ENCODE measurements at regions not wholly inside any gene's neighbourhood (a gene's known extent, or its start where the extent isn't known, plus 50 kb on each side); places are given as distances from the start of the nearest gene placed in this dataset.

DNA sequence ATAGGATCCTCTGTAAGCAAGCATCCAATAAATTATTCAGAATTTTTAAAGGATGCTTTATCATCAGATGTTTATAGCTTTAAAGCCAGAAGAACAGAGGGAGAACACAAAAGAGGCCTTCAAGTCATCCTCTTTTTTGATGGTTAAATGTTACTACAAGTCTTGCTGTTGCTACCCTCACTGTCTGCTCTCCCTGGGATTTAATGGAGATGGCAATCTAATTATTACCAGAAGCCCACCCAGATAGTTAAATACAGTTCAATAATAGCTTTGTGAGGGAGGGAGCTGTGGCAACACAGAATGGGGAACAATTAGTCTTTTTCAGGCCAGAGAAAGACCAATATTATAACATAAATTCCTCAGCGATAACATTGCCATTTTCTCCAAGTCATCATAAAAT is 87.0 kb upstream of the ACTBL2 start:
- H3K27ac ChIP-seq, result no peak overlapping the region
- ATAC-seq (ENCODE audit: insufficient number of reproducible peaks, low FRiP score, low read depth), result no peak
- H3K4me1 ChIP-seq (ENCODE audit: control insufficient read depth in 1 of 2, low read depth in 2 of 2), result no peaks in the 10 kb centered on the region
- TF ChIP-seq, protein P1, sequence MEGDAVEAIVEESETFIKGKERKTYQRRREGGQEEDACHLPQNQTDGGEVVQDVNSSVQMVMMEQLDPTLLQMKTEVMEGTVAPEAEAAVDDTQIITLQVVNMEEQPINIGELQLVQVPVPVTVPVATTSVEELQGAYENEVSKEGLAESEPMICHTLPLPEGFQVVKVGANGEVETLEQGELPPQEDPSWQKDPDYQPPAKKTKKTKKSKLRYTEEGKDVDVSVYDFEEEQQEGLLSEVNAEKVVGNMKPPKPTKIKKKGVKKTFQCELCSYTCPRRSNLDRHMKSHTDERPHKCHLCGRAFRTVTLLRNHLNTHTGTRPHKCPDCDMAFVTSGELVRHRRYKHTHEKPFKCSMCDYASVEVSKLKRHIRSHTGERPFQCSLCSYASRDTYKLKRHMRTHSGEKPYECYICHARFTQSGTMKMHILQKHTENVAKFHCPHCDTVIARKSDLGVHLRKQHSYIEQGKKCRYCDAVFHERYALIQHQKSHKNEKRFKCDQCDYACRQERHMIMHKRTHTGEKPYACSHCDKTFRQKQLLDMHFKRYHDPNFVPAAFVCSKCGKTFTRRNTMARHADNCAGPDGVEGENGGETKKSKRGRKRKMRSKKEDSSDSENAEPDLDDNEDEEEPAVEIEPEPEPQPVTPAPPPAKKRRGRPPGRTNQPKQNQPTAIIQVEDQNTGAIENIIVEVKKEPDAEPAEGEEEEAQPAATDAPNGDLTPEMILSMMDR (IDR thresholded peaks at IDR 0.05), result no peak
- no peak overlapping the region for H3K4me3 ChIP-seq
- DNase-seq (ENCODE audit: low spot score), result no peak
- no peaks in the 10 kb centered on the region for H3K9me3 ChIP-seq
- H3K36me3 ChIP-seq, result no peaks in the 10 kb centered on the region
- H3K27me3 ChIP-seq (replicated peaks; ENCODE audit: insufficient read depth), result no peaks in the 10 kb centered on the region

DNA sequence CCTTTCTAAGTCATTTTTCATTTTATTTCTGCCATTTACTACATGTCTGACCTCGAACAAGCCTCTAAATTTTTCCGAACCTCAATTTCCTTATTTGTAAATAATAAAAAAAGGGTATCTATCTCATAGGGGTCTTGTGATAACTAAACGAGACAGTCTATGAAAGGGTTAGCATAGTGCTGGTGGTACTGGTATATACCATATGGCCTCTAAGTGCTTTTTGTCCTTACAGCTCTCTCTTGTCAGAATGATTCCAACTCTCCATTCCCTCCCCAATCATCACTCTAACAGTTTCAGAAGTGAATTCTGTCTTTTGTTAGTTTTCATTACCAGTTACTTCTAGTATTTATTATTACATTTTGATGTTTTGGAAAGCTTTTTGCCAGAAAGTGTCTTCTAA is 85.5 kb upstream of the ACTBL2 start:
- Histone ChIP-seq H3K36me3 (no peaks in the 10 kb centered on the region), H3K4me1 (ENCODE audit: control insufficient read depth in 1 of 2, low read depth in 2 of 2) (no peaks in the 10 kb centered on the region), H3K27me3 (replicated peaks; ENCODE audit: insufficient read depth) (no peaks in the 10 kb centered on the region), H3K27ac (no peak overlapping the region), H3K4me3 (no peak overlapping the region), H3K9me3 (no peaks in the 10 kb centered on the region)
- no peak for ATAC-seq (ENCODE audit: insufficient number of reproducible peaks, low FRiP score, low read depth)
- no peak for DNase-seq (ENCODE audit: low spot score)
- TF ChIP-seq, protein P1 (IDR thresholded peaks at IDR 0.05), result no peak

DNA sequence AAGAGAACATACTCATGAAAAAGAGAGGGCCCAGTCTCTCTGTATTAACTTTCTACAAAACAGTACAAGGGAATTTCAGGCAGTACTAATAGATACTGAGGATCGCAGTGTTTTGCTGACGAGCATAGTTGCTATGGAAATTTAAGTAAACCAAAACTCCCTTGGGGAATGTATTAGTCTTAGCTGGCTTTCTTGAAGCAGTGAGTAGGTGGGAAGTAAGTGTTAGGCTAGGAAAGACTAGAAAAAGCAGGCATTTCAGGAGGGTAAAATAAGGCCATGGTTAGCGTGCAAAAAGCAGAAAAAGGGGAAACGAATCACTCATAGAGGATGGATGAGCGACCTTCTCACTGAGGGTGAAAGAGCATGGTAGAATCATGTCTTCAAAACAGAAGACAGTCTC is 84.3 kb upstream of the ACTBL2 start:
- DNase-seq (ENCODE audit: low spot score), result no peak
- peak; percentile 55 for ATAC-seq (ENCODE audit: insufficient number of reproducible peaks, low FRiP score, low read depth)
- H3K4me1 ChIP-seq (ENCODE audit: control insufficient read depth in 1 of 2, low read depth in 2 of 2), result no peaks in the 10 kb centered on the region
- no peaks in the 10 kb centered on the region for H3K27me3 ChIP-seq (replicated peaks; ENCODE audit: insufficient read depth)
- H3K4me3 ChIP-seq, result no peak overlapping the region
- TF ChIP-seq, protein P1 (IDR thresholded peaks at IDR 0.05), result no peak
- H3K9me3 ChIP-seq, result no peaks in the 10 kb centered on the region
- no peak overlapping the region for H3K27ac ChIP-seq
- no peaks in the 10 kb centered on the region for H3K36me3 ChIP-seq

DNA sequence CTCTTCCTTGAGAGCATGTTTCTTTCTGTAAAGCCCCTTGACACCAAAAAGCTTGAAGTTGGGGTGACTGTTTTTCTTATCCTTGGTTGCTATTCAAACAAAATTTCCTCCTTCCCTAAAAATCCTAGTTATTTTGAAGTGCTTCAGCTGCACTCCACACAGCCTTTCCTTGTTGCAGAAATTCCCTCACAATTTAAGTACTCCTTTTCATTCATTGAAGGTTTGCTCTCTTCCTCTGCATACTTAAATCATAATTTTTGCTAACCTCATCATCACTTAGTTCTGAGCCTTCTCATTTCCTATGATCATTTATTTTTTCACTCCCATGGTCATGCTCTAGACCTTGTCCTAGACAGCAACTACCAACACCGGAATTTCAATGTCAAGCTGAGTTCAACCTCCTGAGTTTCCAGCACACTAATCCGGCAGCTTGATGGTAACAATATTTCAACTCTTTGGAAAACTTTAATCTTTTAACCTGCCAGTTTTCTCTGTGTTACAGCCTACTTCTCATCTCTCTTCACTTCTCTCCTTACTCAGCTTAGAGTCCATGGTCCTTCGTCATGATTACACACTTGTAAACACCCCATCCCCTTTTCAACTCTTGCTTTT is 78.7 kb upstream of the ACTBL2 start:
- TF ChIP-seq, protein P1 (IDR thresholded peaks at IDR 0.05), result no peak
- ATAC-seq (ENCODE audit: insufficient number of reproducible peaks, low FRiP score, low read depth), result no peak

DNA sequence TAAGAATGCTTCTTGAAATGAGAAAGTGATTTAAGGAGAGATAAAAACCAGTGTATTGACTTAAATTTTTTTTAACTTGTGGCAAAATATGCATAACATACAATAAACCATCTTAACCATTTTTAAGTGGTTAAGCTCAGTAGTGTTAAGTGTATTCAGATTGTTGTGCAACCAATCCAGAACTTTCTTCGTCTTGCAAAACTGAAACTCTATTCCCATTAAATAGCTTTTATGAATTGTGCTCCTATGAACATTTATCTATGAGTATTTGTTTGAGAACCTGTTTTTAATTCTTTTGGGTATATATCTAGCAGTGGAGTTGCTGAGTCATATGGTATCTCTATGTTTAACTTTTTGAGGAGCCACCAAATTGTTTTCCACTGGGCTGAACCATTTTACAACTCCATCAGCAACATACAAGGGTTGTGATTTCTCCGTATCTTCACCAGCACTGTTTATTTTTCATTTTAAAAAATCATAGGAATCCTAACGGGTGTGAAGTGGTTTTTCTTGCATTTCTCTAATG is 76.6 kb upstream of the ACTBL2 start:
- TF ChIP-seq, protein P1 (IDR thresholded peaks at IDR 0.05), result no peak
- ATAC-seq (ENCODE audit: insufficient number of reproducible peaks, low FRiP score, low read depth), result no peak
- no peaks in the 10 kb centered on the region for H3K36me3 ChIP-seq
- H3K9me3 ChIP-seq, result no peaks in the 10 kb centered on the region
- no peaks in the 10 kb centered on the region for H3K27me3 ChIP-seq (replicated peaks; ENCODE audit: insufficient read depth)
- no peak overlapping the region for H3K4me3 ChIP-seq
- DNase-seq (ENCODE audit: low spot score), result no peak
- no peak overlapping the region for H3K27ac ChIP-seq
- no peaks in the 10 kb centered on the region for H3K4me1 ChIP-seq (ENCODE audit: control insufficient read depth in 1 of 2, low read depth in 2 of 2)

More for the DNA sequence above, 78.7 kb upstream of the ACTBL2 start:
- no peaks in the 10 kb centered on the region for H3K9me3 ChIP-seq
- H3K36me3 ChIP-seq, result no peaks in the 10 kb centered on the region
- no peaks in the 10 kb centered on the region for H3K4me1 ChIP-seq (ENCODE audit: control insufficient read depth in 1 of 2, low read depth in 2 of 2)
- H3K27ac ChIP-seq, result no peak overlapping the region
- no peak overlapping the region for H3K4me3 ChIP-seq
- DNase-seq (ENCODE audit: low spot score), result no peak
- no peaks in the 10 kb centered on the region for H3K27me3 ChIP-seq (replicated peaks; ENCODE audit: insufficient read depth)
